Activated CD4-positive, alpha-beta T cell treated with anti-CD3 and anti-CD28 coated beads for 24 hours (primary cell): ENCODE measurements at regions not wholly inside any gene's neighbourhood (a gene's known extent, or its start where the extent isn't known, plus 50 kb on each side); places are given as distances from the start of the nearest gene placed in this dataset.

Experiments used
- DNase-seq, 2 donors: peaks; one replicate each; pipeline ENCODE4 v3.0.0-alpha.2; 2020; ENCODE audit warnings: low read depth in 2 of 2

DNA sequence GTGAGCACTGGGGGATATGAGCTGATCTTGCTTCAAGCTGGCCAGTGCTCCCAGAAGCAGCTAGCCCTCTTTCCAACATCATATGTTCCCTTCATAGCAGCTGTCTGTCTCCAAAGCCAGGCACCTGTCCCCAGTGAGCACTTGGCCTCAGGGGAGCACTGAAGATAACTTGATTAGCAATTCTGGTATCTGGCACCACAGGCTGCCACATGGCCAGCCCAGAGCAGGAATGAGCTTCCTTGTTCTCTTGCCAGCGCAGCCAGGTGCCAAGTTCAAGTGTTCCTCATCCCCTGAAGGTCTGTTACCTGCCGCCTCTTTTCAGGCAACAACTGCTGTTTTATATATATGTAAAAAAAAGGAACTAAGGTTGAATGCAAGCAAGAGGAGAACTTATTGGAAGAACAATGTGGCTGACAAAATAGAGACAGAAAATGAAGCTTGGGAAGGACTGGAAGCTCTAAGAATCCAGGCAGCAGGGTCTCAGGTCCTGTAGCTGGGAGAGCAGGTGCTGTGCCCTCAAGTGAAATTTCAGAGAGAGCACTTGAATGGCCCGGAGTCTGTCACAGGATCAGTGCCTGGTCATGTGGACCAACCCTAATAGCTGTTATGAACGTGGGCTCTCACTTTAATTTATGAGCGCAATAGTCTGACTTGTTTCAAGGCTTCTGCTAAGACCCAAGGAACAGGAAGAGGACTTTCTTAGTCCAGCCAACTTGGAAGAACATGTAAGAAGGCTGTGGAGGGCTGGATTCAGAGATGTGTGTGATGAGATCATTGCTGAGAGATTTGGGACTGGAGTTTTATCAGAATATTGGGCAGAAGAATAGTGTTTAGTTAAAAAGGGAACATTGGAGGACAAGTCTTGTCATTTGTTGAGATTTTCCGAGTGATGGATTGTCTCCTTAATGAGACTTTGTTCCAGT, 267.2 kb downstream of the GLRX3 start:
- DNase-seq, result no peak

DNA sequence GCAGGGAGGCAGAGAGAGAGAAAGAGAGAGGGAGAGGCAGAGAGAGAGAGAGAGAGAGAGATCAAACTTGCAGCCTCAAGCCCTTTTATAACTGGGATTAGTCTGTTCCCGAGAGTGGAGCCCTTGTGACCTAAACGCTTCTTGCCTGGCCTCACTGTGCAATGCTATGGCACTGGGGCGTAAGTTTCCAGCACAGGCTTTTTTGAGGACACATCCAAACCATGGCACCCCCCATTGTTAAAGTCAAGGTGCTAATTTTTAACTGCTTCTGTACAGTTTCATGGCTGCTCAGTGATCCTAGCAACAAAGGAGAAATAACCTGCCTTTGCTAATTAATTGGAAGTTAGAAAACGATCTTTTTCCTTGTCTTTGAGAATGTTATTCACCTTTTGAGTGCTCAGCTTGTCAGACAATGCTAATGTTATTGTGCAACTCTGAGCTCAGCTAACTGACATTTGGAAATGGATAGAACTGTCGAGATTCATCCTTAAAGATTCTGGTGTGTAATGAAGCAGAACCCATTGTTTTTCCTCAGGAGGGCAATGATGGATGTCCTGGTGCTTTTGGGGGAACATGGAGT, 268.4 kb downstream of the GLRX3 start:
- no peak for DNase-seq

DNA sequence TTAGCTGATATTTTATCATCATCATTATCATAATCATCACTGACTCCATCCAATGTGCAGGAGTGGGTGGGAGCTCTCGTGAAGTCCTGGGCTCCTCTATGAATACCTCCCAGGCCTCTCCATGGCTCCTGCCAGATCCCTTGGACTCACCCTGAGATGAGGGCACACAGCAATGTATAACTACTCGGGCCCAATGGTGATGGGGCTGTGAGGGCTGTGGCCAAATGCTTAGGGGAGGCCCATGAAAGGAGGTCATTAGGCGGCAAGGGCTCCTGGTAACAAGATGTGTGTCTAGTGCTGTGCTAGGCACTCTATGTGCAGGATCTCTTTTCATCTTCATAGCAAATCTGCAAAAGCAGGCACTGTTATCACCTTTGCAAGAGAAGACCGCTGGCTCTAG, 270.9 kb downstream of the GLRX3 start:
- no peak for DNase-seq

DNA sequence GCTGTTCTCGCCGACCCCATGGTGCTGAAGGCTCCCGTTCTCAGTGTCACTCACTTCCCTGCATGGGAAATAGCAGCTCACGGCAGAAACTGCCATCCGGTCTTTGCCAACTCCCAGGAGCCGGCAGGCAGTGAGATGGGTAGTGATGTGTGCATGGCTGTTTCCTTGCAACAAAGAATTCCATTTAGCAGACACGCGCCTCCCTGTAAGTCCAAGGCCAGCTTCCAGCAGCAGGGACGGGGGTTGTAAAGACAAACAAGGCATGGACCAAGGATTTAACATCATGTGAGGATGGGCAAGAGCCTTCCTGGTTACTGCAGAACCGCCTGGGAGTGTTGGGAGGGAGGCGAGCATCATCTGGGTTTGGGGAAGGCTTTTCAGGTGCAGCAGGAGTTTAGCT, 273.1 kb downstream of the GLRX3 start:
- no peak for DNase-seq

DNA sequence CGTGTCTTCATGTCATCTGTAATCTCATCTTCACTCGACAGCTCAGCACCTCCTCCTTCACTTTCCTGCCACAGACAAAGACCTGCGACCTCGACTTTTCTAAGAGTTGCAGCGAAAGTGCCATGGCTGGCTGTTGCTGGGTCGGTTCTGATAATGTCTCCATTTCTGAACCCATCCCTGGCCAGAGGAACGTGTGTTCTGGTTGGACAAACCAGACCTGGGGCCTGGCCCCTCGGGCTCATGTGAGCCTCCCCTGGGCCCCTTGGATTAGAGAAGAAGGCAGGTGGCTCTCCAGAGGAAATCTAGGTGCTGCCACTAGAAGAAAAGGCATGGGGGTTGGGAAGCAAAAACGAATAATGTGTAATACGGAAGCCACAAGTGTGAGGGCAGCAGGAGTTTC, 273.7 kb downstream of the GLRX3 start:
- no peak for DNase-seq

DNA sequence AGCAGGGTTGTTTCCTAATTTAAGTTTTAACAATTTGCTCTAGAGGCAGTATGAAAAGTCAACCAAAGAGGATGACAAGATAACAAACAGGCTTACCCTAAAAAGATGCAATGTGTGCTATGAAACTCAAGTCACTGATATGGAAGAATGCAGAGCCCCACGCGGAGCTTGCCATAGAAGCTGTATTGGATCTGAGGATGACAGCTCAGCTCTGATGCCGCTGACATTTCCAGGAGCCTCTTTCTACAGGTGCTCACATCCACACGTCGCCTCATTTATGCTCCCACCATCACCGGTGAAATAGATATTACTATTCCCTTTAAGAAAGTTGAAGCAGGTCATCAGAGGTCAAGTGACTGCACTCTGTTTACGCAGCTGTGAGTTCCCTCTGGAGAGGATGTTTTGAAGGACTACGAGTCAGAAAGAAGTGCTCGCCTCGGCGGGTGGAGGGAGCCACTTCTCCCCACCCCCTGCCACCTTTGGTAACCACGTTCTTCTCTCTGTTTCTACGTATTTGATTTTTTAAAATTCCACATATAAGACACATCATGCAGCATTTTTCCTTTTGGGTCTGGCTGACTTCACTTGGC, 275.4 kb downstream of the GLRX3 start:
- DNase-seq, result no peak

DNA sequence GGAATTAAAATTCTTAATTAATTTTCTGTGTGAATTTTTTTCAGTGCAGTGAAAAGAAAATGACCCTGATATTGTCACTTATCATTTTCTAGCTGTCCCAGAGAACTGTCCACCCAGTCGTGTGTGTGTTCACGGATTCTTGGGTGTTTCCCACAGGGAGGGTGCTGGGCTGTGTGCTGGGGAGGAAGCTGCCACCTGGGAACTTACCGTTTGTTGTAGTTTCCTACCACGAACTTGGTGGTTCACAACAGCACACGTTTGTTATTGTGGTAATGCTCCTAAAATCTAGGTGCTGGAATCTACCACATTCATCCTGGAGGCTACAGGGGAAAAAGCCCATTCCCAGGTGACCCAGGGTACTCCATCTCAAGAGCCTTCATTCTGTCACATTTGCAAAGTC, 276.1 kb downstream of the GLRX3 start:
- DNase-seq, result no peak

DNA sequence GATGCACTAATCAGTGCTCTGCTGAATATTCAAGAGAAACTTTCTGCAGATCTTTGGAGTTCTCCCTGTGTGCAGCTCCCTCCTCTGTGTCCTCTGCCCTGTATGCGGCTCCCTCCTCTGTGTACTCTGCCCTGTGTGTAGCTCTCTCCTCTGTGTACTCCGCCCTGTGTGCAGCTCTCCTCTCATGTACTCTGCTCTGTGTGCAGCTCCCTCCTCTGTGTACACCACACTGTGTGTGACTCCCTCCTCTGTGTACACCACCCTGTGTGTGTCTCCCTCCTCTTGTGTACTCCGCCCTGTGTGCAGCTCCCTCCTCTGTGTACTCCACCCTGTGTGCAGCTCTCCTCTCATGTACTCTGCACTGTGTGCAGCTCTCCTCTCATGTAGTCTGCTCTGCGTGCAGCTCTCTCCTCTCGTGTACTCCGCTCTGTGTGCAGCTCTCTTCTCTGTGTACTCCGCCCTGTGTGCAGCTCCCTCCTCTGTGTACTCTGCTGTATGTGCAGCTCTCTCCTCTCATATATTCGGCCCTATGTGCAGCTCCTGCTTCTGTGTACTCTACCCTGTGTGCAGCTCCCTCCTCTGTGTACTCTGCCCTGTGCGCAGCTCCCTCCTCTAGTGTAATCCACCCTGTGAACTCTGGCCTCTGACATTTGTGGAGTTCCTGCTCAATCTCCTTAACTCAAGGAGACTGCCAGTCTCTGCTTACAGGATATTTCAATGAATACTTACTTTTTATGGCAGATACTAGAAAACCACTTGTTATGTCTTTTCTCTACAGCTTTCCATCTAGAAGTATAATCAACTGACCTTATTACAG, 280.4 kb downstream of the GLRX3 start:
- DNase-seq, result no peak

DNA sequence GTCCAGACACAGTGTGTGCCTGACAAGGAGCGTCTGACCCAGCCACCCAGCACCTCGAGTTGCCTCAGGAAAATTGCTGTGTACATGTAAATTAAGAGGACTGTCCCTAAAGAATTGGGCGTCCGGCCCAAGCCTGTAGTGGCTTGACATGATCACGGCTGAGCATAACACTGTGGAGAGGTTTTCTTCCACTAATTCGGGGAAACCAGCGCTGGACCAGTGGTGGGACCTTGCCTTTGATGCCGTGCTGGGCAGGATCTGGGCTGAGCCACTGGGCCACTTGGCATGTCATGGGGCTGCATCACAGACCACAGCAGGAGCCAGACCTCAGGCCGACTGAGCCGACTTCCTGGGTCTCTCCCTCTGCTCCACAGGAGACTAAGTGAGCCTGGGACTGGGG, 282.5 kb downstream of the GLRX3 start:
- no peak for DNase-seq

DNA sequence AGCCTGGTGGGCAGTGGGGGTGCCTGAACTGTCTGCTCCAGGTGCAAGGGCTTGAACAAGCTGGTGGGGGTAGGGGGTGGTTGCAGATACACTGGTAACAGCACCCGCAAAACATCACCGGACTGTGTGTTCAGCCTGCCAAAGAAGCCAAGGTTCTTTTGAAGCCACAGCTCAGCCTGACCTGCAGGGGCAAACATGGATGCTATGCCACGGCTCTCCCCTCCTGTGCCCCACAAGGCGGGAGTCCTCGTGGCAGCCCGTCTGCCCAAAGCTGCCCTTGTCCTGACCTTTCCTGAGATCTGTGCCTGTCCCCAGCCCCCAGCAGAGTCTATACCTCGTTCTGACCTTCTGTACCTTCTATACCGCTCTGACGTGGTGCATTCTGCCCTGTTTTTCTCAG, 285.7 kb downstream of the GLRX3 start:
- DNase-seq, result no peak

DNA sequence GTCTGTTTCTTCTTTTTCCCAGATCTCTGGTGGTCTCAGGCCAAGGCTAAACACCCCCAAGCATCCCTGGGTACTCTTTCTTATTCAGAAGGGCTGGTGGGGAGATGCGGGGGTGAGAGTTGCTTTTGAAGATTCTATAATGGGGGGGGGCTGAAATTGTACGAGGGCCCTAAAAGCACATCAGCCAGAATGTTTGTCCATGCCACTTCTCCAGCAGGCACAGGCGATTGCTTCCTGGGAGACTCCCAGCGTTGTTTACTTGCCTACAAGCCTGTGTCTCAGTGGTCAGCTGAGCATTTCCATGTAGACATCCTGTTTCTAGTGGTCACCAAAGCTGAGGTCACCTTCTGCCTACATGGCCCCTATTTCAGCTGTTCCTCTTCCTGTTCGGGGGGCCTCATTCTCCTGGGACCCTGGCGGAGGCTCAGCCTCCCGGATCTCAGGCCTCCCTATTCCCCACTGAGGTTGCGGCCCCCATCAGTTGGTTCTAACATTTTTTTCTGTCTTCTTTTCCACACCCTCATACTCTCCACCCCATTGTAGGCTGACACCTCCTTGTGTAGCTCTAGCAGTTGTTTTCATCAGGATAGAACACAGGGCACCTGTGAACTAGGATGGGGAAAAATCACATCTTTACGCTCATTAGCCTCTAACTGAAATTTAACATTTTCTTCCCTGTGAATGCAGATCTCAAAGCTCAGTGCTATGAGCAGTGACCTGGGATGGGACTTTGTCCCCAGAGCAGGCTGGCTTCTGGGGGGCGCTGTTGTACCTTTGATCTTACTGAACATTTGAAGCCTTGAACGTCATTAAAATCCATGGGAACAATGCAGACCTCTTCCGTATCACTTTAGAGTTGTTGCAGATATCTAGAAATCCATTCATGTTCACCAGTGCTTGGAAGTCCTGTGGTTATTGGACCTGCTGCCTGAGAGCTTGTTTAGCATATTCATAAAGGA, 286.5 kb downstream of the GLRX3 start:
- DNase-seq, result no peak

DNA sequence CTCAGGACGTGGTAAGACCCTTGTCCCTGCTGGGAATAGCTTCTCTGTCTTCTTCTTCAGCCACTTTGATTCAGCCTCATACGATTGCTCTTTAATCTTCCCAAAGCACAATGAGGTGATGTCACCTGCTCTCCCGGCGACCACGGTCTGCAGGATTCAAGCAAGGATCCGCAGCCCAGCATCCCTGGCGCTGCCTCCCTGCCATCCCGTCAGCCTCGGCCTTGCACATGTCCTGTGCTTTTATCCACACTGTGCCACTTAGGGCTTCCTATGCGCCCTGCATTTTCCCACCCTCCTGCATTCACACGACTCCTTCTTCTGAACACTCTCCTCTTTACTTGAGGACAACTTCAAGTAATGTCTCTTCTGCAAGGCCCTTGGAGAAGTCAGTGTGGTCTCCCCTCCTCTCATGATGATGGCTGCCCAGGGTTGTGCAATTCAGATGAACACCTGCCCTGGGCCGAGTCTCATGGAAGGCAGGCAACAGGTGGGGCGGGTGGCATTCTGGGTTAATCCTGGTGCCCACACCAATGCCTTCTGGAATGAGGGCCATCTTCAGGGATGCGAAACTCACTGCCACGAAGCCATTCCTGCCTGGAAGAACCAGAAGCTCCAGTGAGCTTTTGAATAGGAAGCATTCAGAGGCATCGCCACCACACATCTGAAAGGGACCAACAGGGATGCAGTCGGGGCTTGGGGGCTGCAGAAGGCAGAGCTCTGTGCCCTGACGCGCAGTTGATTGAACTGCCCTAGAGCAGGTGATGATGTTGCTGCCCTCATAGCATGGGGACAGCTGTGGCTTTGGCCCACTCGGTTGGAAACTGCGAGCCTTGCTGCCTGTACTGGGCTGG, 287.5 kb downstream of the GLRX3 start:
- DNase-seq, result no peak

DNA sequence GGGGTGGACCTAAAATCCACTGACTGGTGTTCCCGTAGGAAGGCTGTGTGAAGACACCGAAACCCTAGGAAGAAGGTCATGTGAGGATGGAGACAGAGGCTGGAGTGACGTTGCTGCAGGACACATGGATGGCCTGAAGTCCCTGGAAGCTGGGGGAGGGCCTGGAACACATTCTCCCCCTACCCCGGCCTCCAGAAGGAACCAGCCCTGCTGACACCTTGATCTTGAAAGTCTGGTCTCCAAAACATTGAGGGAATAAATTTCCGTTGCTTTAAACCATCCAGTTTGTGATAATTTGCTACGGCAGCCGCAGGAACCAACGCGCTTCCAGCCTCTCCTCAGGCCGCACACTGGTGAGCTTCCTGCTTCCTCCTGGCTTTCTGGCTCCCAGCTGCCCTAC, 288.2 kb downstream of the GLRX3 start:
- DNase-seq, result no peak

DNA sequence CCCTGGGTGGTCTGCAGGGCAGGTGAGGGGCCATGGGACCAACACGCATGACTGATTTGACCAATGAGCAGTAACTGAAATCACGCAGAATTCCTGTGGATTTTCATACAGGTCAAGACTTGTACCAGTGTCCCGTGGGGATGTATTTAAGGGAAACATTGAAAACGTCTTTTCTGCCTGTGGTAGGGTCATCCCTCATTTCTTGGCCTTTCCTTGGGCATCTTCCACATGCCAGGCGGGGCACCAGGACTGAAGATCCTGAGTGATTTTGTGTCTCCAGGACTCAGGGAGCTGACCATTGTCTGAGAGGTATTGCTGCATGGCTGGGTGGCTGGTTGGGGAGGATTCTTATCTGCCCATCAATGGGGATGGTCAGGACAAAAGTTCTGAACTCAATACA, 289.0 kb downstream of the GLRX3 start:
- DNase-seq, result no peak

DNA sequence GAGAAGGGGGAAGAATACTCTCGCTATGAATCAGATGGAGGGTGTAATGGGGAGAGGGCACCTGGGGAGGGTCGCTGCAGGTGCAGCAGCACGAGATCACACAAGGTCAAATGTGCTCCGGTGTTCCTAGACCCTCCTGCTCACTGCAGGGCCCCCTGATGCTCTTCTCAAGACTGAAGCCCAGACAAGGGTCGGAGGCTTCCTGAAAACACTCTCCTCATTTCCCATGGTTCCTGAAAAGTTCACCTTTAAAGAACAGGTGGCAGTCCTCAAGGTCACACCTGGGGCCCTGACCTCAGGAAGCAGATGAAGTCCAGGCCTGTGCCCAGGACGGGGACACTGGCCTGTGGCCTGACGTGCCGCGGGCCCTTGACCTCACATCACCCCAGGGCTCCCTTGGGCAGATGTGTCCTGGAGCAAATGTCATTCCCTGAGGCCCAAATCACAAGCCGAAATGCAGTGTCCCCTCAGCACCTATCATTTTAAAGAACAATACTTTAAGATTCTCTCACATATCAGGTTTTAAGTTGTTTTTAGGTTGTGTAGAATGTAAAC, 289.8 kb downstream of the GLRX3 start:
- no peak for DNase-seq

DNA sequence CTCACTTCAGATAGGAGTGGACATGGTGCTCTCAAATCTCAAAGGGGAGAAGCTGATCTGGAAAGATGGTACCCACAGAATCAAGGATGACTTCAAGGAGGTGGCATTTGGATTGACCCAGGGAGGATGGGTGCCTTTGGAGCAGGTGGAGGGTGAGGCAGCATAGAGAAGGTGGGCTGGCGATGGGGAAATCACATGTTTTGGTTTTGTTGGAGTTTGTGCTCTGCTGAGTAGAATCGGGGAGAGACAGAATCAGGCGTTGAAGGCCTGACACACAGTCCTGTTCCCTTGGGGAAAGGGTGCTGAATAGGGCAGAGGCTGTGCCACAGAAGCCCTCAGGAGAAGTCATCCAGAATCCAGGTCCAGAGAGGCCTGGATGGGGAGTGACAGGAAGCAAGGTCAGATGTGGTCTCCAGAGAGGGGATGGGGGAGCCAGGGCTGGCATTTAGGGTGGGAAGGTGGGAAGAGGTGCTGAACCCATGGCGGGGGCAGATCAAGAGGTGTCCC, 291.1 kb downstream of the GLRX3 start:
- DNase-seq, result no peak

DNA sequence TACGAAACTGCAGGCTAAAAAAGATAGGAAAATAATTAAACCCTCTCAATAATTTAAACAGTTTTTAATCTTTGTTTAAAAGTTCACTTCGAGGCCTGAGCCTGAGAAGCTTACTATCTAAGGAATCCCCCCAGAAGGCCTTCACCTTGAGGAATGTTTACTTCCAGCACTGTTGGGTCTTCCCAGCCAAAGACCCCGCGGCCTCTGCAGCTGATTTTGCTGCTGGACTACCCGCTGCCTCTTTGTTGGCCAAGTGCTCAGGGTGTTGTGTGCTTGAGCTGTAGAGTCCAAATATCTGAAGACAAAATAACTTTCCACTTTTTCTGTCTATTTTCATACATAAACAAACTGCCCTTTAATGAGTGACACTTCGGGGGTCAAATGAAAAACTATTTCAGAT, 292.7 kb downstream of the GLRX3 start:
- DNase-seq, result no peak

DNA sequence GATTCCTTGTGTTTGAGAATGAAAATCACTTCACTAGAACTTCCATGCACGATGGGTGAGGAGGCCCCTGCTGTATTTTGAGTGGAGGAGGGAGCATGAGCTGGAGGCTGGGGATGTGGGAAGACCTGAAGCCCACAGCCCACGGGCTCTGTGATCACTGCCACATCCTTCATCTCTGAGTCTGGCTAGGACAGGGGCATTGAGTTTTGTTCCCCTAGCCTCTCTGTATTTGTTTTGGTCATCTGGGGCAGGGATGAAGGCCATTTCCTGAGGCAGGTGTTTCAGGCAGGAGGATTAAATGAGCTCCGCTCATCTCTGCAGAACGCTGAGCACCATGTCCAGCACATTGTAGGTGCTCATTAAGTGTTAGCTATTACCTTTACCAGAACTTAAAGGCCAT, 293.6 kb downstream of the GLRX3 start:
- DNase-seq, result no peak

DNA sequence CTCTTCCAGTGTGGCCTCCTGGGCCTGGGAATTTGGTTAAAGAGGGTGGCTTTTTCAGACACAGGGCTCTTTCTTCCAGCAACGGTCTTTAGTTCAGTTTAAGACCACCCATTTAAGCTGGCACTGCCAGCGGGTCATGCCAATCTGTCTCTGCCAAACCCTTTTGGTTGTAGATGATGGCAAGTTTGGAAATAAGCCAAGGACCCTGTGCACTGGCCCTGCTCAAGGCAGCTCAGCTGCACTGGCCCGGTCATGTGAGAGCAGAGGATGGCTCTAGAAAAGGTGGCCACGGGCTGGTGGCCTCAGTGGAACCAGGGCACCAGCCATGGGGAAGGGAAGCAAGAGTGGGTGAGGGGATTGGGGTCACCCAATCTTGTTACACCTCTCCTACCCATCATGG, 294.1 kb downstream of the GLRX3 start:
- DNase-seq, result no peak
